GM23338 (cell line): ENCODE measurements at regions not wholly inside any gene's neighbourhood (a gene's known extent, or its start where the extent isn't known, plus 50 kb on each side); places are given as distances from the start of the nearest gene placed in this dataset.

Experiments used
- CREB1 ChIP-seq: fragments of 250-450 bp; sonication (Bioruptor Pico); IDR thresholded peaks from 2 replicates; pipeline ENCODE4 v1.5.0; 2020; ENCODE audit warnings: low read depth, mild to moderate bottlenecking, moderate library complexity
- CTCF ChIP-seq, 2 experiments: fragments of 200-600 bp in 1 of 2; sonication (generic) in 1 of 2; conservative IDR thresholded peaks; 2 replicates each; pipeline versions ENCODE4 v1.5.1 to v1.6.1; 2016 to 2017; ENCODE audit warnings: antibody characterized with exemption in 2 of 2, low read depth in 2 of 2, mild to moderate bottlenecking in 2 of 2, moderate library complexity in 1 of 2
- ETS1 ChIP-seq: IDR thresholded peaks from 2 replicates; pipeline ENCODE4 v1.6.1; 2016; ENCODE audit warnings: antibody characterized with exemption
- EZH2 ChIP-seq: fragments of 200-600 bp; sonication (generic); IDR thresholded peaks from one replicate; pipeline ENCODE4 v1.8.0; 2017; ENCODE audit warnings: antibody characterized with exemption, mild to moderate bottlenecking, low read depth; ENCODE audit not compliant: unreplicated experiment
- EZH2phosphoT487 ChIP-seq: fragments of 200-600 bp; sonication (generic); IDR thresholded peaks from one replicate; pipeline ENCODE4 v1.8.1; 2018; ENCODE audit warnings: antibody characterized with exemption; ENCODE audit not compliant: unreplicated experiment
- JUNB ChIP-seq: IDR thresholded peaks from one replicate; pipeline ENCODE4 v1.6.1; 2016; ENCODE audit warnings: antibody characterized with exemption; ENCODE audit not compliant: unreplicated experiment
- NANOG ChIP-seq: IDR thresholded peaks from 2 replicates; pipeline ENCODE4 v1.6.1; 2016; ENCODE audit warnings: antibody characterized with exemption, borderline replicate concordance
- POLR2AphosphoS5 ChIP-seq: IDR thresholded peaks from 2 replicates; pipeline ENCODE4 v1.6.1; 2016; ENCODE audit warnings: antibody characterized with exemption, low read depth
- REST ChIP-seq: IDR thresholded peaks from one replicate; pipeline ENCODE4 v1.6.1; 2018; ENCODE audit warnings: antibody characterized with exemption; ENCODE audit not compliant: unreplicated experiment
- STAT1 ChIP-seq: IDR thresholded peaks from one replicate; pipeline ENCODE4 v1.6.1; 2016; ENCODE audit warnings: antibody characterized with exemption; ENCODE audit not compliant: unreplicated experiment
- ZNF114 ChIP-seq: fragments of 250-450 bp; sonication (Bioruptor Pico); IDR thresholded peaks from 2 replicates; pipeline ENCODE4 v1.5.0; 2020; ENCODE audit warnings: mild to moderate bottlenecking, moderate library complexity
- ZNF331 ChIP-seq: fragments of 250-450 bp; sonication (Bioruptor Pico); IDR thresholded peaks from 2 replicates; pipeline ENCODE4 v1.5.0; 2020; ENCODE audit warnings: low read depth, mild to moderate bottlenecking, moderate library complexity
- ZNF462 ChIP-seq: fragments of 250-450 bp; sonication (Bioruptor Pico); IDR thresholded peaks from 2 replicates; pipeline ENCODE4 v1.5.0; 2020; ENCODE audit warnings: mild to moderate bottlenecking, moderate library complexity

- TF ChIP-seq CTCF (conservative IDR thresholded peaks at IDR 0.05; ENCODE audit: low read depth in 2 of 2), result no peak
- no peak for TF ChIP-seq REST
- TF ChIP-seq POLR2AphosphoS5, result no peak
- no peak for TF ChIP-seq ZNF114 (CRISPR knock-in tag)
- TF ChIP-seq CREB1, result no peak
- no peak for TF ChIP-seq ETS1
- no peak for TF ChIP-seq EZH2phosphoT487
- TF ChIP-seq EZH2, result no peak
- no peak for TF ChIP-seq JUNB
- TF ChIP-seq ZNF462, result no peak
- no peak for TF ChIP-seq STAT1
- no peak for TF ChIP-seq ZNF331 (CRISPR knock-in tag)
- TF ChIP-seq NANOG, result no peak
Measured at GRCh38 chr14:28603606-28604005, 163.0 kb upstream of the FOXG1 start.
